ENCODE measurements at regions not wholly inside any gene's neighbourhood (a gene's known extent, or its start where the extent isn't known, plus 50 kb on each side); places are given as distances from the start of the nearest gene placed in this dataset.

- Histone ChIP-seq H2AFZ (ENCODE audit: low read length) (no peak overlapping the region), H3K4me2 (ENCODE audit: extremely low read depth, insufficient read depth, low read length) (no peak overlapping the region), H3K27me3 (ENCODE audit: control insufficient read depth, insufficient read depth, low read length) (peaks cover 9% of the 10 kb centered on the region), H3K36me3 (ENCODE audit: control insufficient read depth, insufficient read depth, low read length) (no peaks in the 10 kb centered on the region), H3K9ac (ENCODE audit: insufficient read depth, low read length) (no peak overlapping the region), H3K9me3 (ENCODE audit: control insufficient read depth, insufficient read depth, low read depth, low read length) (no peaks in the 10 kb centered on the region), H3K4me3 (replicated peaks in 1 of 4; ENCODE audit: control extremely low read depth in 1 of 4, insufficient read depth in 1 of 4, low read depth in 3 of 4, low read length in 4 of 4) (no peak overlapping the region), H3K79me2 (ENCODE audit: control insufficient read depth, insufficient read depth, low read length) (no peaks in the 10 kb centered on the region), H3K27ac (ENCODE audit: insufficient read depth, low read length) (no peak overlapping the region), H3K4me1 (ENCODE audit: control insufficient read depth, extremely low read depth, insufficient read depth, low read length) (peaks cover 13% of the 10 kb centered on the region), H4K20me1 (ENCODE audit: control insufficient read depth, extremely low read depth, insufficient read depth, low read length) (no peaks in the 10 kb centered on the region)
- no peak for DNase-seq (ENCODE audit: low read depth in 2 of 2)
- TF ChIP-seq CTCF (conservative IDR thresholded peaks at IDR 0.05 in 1 of 2, IDR thresholded peaks at IDR 0.05 in 1 of 2; ENCODE audit: low read depth in 1 of 2, low read length in 2 of 2) (no peak), EZH2 (IDR thresholded peaks at IDR 0.05; ENCODE audit: low read length, missing control alignments) (no peak)
Measured at GRCh38 chr15:70510433-70510832, 252.9 kb downstream of the UACA start.

GRCh38 chr15:70509731-70510143 lies 253.6 kb downstream of the UACA start:
- Histone ChIP-seq H3K27ac (ENCODE audit: insufficient read depth, low read length) (no peak overlapping the region), H3K4me3 (replicated peaks in 1 of 4; ENCODE audit: control extremely low read depth in 1 of 4, insufficient read depth in 1 of 4, low read depth in 3 of 4, low read length in 4 of 4) (no peak overlapping the region), H3K9me3 (ENCODE audit: control insufficient read depth, insufficient read depth, low read depth, low read length) (no peaks in the 10 kb centered on the region), H2AFZ (ENCODE audit: low read length) (no peak overlapping the region), H4K20me1 (ENCODE audit: control insufficient read depth, extremely low read depth, insufficient read depth, low read length) (no peaks in the 10 kb centered on the region), H3K4me2 (ENCODE audit: extremely low read depth, insufficient read depth, low read length) (no peak overlapping the region), H3K4me1 (ENCODE audit: control insufficient read depth, extremely low read depth, insufficient read depth, low read length) (peaks cover 20% of the 10 kb centered on the region), H3K79me2 (ENCODE audit: control insufficient read depth, insufficient read depth, low read length) (no peaks in the 10 kb centered on the region), H3K9ac (ENCODE audit: insufficient read depth, low read length) (no peak overlapping the region), H3K27me3 (ENCODE audit: control insufficient read depth, insufficient read depth, low read length) (peaks cover 7% of the 10 kb centered on the region), H3K36me3 (ENCODE audit: control insufficient read depth, insufficient read depth, low read length) (no peaks in the 10 kb centered on the region)
- no peak for TF ChIP-seq EZH2 (IDR thresholded peaks at IDR 0.05; ENCODE audit: low read length, missing control alignments)
- no peak for TF ChIP-seq CTCF (conservative IDR thresholded peaks at IDR 0.05 in 1 of 2, IDR thresholded peaks at IDR 0.05 in 1 of 2; ENCODE audit: low read depth in 1 of 2, low read length in 2 of 2)
- no peak for DNase-seq (ENCODE audit: low read depth in 2 of 2)

- H3K4me3 ChIP-seq (replicated peaks in 1 of 4; ENCODE audit: control extremely low read depth in 1 of 4, insufficient read depth in 1 of 4, low read depth in 3 of 4, low read length in 4 of 4) = no peak overlapping the region
- no peaks in the 10 kb centered on the region for H3K79me2 ChIP-seq (ENCODE audit: control insufficient read depth, insufficient read depth, low read length)
- no peak overlapping the region for H3K9ac ChIP-seq (ENCODE audit: insufficient read depth, low read length)
- peaks cover 3% of the 10 kb centered on the region for H3K27me3 ChIP-seq (ENCODE audit: control insufficient read depth, insufficient read depth, low read length)
- H3K27ac ChIP-seq (ENCODE audit: insufficient read depth, low read length) = no peak overlapping the region
- H3K4me2 ChIP-seq (ENCODE audit: extremely low read depth, insufficient read depth, low read length) = no peak overlapping the region
- TF ChIP-seq CTCF (conservative IDR thresholded peaks at IDR 0.05 in 1 of 2, IDR thresholded peaks at IDR 0.05 in 1 of 2; ENCODE audit: low read depth in 1 of 2, low read length in 2 of 2) (no peak), EZH2 (IDR thresholded peaks at IDR 0.05; ENCODE audit: low read length, missing control alignments) (no peak)
- H2AFZ ChIP-seq (ENCODE audit: low read length) = no peak overlapping the region
- no peaks in the 10 kb centered on the region for H3K36me3 ChIP-seq (ENCODE audit: control insufficient read depth, insufficient read depth, low read length)
- H4K20me1 ChIP-seq (ENCODE audit: control insufficient read depth, extremely low read depth, insufficient read depth, low read length) = no peaks in the 10 kb centered on the region
- no peak for DNase-seq (ENCODE audit: low read depth in 2 of 2)
- no peaks in the 10 kb centered on the region for H3K9me3 ChIP-seq (ENCODE audit: control insufficient read depth, insufficient read depth, low read depth, low read length)
- peaks cover 24% of the 10 kb centered on the region for H3K4me1 ChIP-seq (ENCODE audit: control insufficient read depth, extremely low read depth, insufficient read depth, low read length)
Measured at GRCh38 chr15:70509282-70509662, 254.1 kb downstream of the UACA start.
